Activated CD8-positive, alpha-beta memory T cell treated with anti-CD3 and anti-CD28 coated beads for 4 hours (primary cell): ENCODE measurements at regions not wholly inside any gene's neighbourhood (a gene's known extent, or its start where the extent isn't known, plus 50 kb on each side); places are given as distances from the start of the nearest gene placed in this dataset.

Source experiments
- DNase-seq, 2 donors: peaks; one replicate each; pipeline ENCODE4 v3.0.0-alpha.2; 2020; ENCODE audit warnings: low read depth in 2 of 2

GRCh38 chr13:76711550-76712182 is 174.5 kb downstream of the KCTD12 start:
- no peak for DNase-seq

GRCh38 chr13:76709851-76710250 is 176.4 kb downstream of the KCTD12 start:
- DNase-seq = no peak

GRCh38 chr13:76708138-76708688 is 178.0 kb downstream of the KCTD12 start:
- no peak for DNase-seq

- no peak for DNase-seq
Observed at GRCh38 chr13:76707360-76707759, 178.8 kb downstream of the KCTD12 start.

GRCh38 chr13:76703621-76704288 is 182.4 kb downstream of the KCTD12 start:
- no peak for DNase-seq

- no peak for DNase-seq
Observed at GRCh38 chr13:76703216-76703615, 183.0 kb downstream of the KCTD12 start.

GRCh38 chr13:76697288-76697687 is 188.9 kb downstream of the KCTD12 start:
- DNase-seq = no peak

- no peak for DNase-seq
Observed at GRCh38 chr13:76696370-76696769, 189.8 kb downstream of the KCTD12 start.

GRCh38 chr13:76693086-76693485 is 193.1 kb downstream of the KCTD12 start:
- no peak for DNase-seq

- DNase-seq = no peak
Observed at GRCh38 chr13:76692346-76692745, 193.9 kb downstream of the KCTD12 start.

GRCh38 chr13:76690611-76691010 is 195.6 kb downstream of the KCTD12 start:
- DNase-seq = no peak

GRCh38 chr13:76687467-76687866 is 198.7 kb downstream of the KCTD12 start:
- no peak for DNase-seq

- DNase-seq = no peak
Observed at GRCh38 chr13:76685938-76686337, 200.3 kb downstream of the KCTD12 start.

- DNase-seq = no peak
Observed at GRCh38 chr13:76684336-76684735, 201.9 kb downstream of the KCTD12 start.

GRCh38 chr13:76683854-76684253 is 202.4 kb downstream of the KCTD12 start:
- DNase-seq = no peak

GRCh38 chr13:76683168-76683567 is 203.0 kb downstream of the KCTD12 start:
- no peak for DNase-seq

- DNase-seq = no peak
Observed at GRCh38 chr13:76680112-76680511, 206.1 kb downstream of the KCTD12 start.

GRCh38 chr13:76677043-76677442 is 209.2 kb downstream of the KCTD12 start:
- DNase-seq = no peak

- DNase-seq = no peak
Observed at GRCh38 chr13:76672420-76672819, 213.8 kb downstream of the KCTD12 start.

GRCh38 chr13:76668716-76669115 is 217.5 kb downstream of the KCTD12 start:
- DNase-seq = no peak

- DNase-seq = no peak
Observed at GRCh38 chr13:76668141-76668540, 218.1 kb downstream of the KCTD12 start.

GRCh38 chr13:76667551-76667950 is 218.7 kb downstream of the KCTD12 start:
- DNase-seq = no peak

- DNase-seq = no peak
Observed at GRCh38 chr13:76663592-76664335, 222.4 kb downstream of the KCTD12 start.
